CD4-positive, alpha-beta T cell treated with Interleukin-15 for 1 hour (primary cell): ENCODE measurements at regions not wholly inside any gene's neighbourhood (a gene's known extent, or its start where the extent isn't known, plus 50 kb on each side); places are given as distances from the start of the nearest gene placed in this dataset.

Source experiments
- DNase-seq: peaks from one replicate; pipeline ENCODE4 v3.0.0-alpha.2; 2020

GRCh38 chr2:14235667-14236066 lies 396.9 kb upstream of the LRATD1 start:
- DNase-seq, result no peak

- no peak for DNase-seq
Measured at GRCh38 chr2:14237902-14238301, 394.6 kb upstream of the LRATD1 start.

- DNase-seq, result no peak
Measured at GRCh38 chr2:14239605-14240004, 392.9 kb upstream of the LRATD1 start.

- no peak for DNase-seq
Measured at GRCh38 chr2:14240868-14241267, 391.6 kb upstream of the LRATD1 start.

- no peak for DNase-seq
Measured at GRCh38 chr2:14245901-14246300, 386.6 kb upstream of the LRATD1 start.

- DNase-seq, result no peak
Measured at GRCh38 chr2:14255135-14255820, 377.2 kb upstream of the LRATD1 start.

GRCh38 chr2:14256890-14257289 lies 375.6 kb upstream of the LRATD1 start:
- no peak for DNase-seq

GRCh38 chr2:14257801-14258507 lies 374.6 kb upstream of the LRATD1 start:
- no peak for DNase-seq

GRCh38 chr2:14261771-14262170 lies 370.7 kb upstream of the LRATD1 start:
- no peak for DNase-seq

- no peak for DNase-seq
Measured at GRCh38 chr2:14263053-14263452, 369.5 kb upstream of the LRATD1 start.

- DNase-seq, result no peak
Measured at GRCh38 chr2:14270036-14270582, 362.4 kb upstream of the LRATD1 start.

GRCh38 chr2:14272396-14273075 lies 360.0 kb upstream of the LRATD1 start:
- DNase-seq, result no peak

- DNase-seq, result no peak
Measured at GRCh38 chr2:14273650-14274049, 358.9 kb upstream of the LRATD1 start.

GRCh38 chr2:14284244-14284643 lies 348.3 kb upstream of the LRATD1 start:
- DNase-seq, result no peak

- DNase-seq, result no peak
Measured at GRCh38 chr2:14285812-14286211, 346.7 kb upstream of the LRATD1 start.

- DNase-seq, result no peak
Measured at GRCh38 chr2:14288016-14288415, 344.5 kb upstream of the LRATD1 start.

GRCh38 chr2:14292964-14293363 lies 339.6 kb upstream of the LRATD1 start:
- DNase-seq, result no peak

GRCh38 chr2:14297340-14297739 lies 335.2 kb upstream of the LRATD1 start:
- no peak for DNase-seq

GRCh38 chr2:14297906-14298305 lies 334.6 kb upstream of the LRATD1 start:
- DNase-seq, result no peak

GRCh38 chr2:14301331-14301730 lies 331.2 kb upstream of the LRATD1 start:
- DNase-seq, result no peak

- no peak for DNase-seq
Measured at GRCh38 chr2:14303366-14304115, 329.0 kb upstream of the LRATD1 start.

GRCh38 chr2:14304326-14304725 lies 328.2 kb upstream of the LRATD1 start:
- no peak for DNase-seq

GRCh38 chr2:14306268-14306861 lies 326.2 kb upstream of the LRATD1 start:
- no peak for DNase-seq
